Tibial nerve (tissue), 4 donors: ENCODE measurements at regions not wholly inside any gene's neighbourhood (a gene's known extent, or its start where the extent isn't known, plus 50 kb on each side); places are given as distances from the start of the nearest gene placed in this dataset.

Experiments used
- DNase-seq, 2 donors: peaks; one replicate each; pipeline ENCODE4 v3.0.0-alpha.2; 2019; ENCODE audit warnings: low spot score in 2 of 2
- H3K27ac ChIP-seq, 4 donors: fragments of 200-600 bp; sonication (generic) in 3 of 4; one replicate each; pipeline ENCODE4 v1.5.1; 2017 to 2019; ENCODE audit warnings: mild to moderate bottlenecking in 1 of 4
- H3K27me3 ChIP-seq, 2 donors: fragments of 200-600 bp; sonication (generic) in 1 of 2; one replicate each; pipeline versions ENCODE4 v1.5.1 to v1.6.0; 2017 to 2019
- H3K36me3 ChIP-seq, 3 donors: fragments of 200-600 bp; sonication (generic); one replicate each; pipeline ENCODE4 v1.5.1; 2018 to 2019
- H3K4me1 ChIP-seq, 4 donors: fragments of 200-600 bp; sonication (generic) in 3 of 4; one replicate each; pipeline ENCODE4 v1.5.1; 2017 to 2019
- H3K4me3 ChIP-seq, 4 donors: fragments of 200-600 bp; sonication (generic) in 3 of 4; one replicate each; pipeline ENCODE4 v1.5.1; 2017 to 2019; ENCODE audit warnings: mild to moderate bottlenecking in 1 of 4, moderate library complexity in 1 of 4
- H3K9me3 ChIP-seq, 4 donors: fragments of 200-600 bp; sonication (generic) in 3 of 4; one replicate each; pipeline ENCODE4 v1.5.1; 2017 to 2019
- CTCF ChIP-seq, 5 experiments: fragments of 200-600 bp in 3 of 5; fragments of 450-650 bp in 2 of 5; sonication (generic) in 3 of 5; IDR thresholded peaks; one replicate each; pipeline ENCODE4 v1.5.1; 2016 to 2019; ENCODE audit warnings: antibody characterized with exemption in 5 of 5, mild to moderate bottlenecking in 3 of 5, moderate library complexity in 2 of 5
- EP300 ChIP-seq, 2 donors: sonication (generic); formaldehyde crosslinking; IDR thresholded peaks; one replicate each; pipeline ENCODE4 v1.6.1; 2017; ENCODE audit warnings: antibody characterized with exemption in 2 of 2, mild to moderate bottlenecking in 1 of 2
- POLR2A ChIP-seq, 2 donors: fragments of 450-650 bp; IDR thresholded peaks; one replicate each; pipeline ENCODE4 v1.6.1; 2017; ENCODE audit warnings: antibody characterized with exemption in 2 of 2, mild to moderate bottlenecking in 2 of 2, moderate library complexity in 2 of 2
- WGBS, 2 donors: methylation state at CpG; one replicate each; pipeline ENCODE4 v1.1.5; 2018; 5-methylcytosine and 5-hydroxymethylcytosine counted together

GRCh38 chr4:181821039-181822004 lies 421.9 kb upstream of the TENM3 start:
- H3K36me3 ChIP-seq, result no peaks in the 10 kb centered on the region
- DNase-seq, result no peak
- TF ChIP-seq POLR2A (IDR thresholded peaks at IDR 0.05) (no peak), CTCF (IDR thresholded peaks at IDR 0.05) (no peak), EP300 (IDR thresholded peaks at IDR 0.05) (no peak)
- peaks cover 0 to 29% (median 0%) of the 10 kb centered on the region in 4 donors for H3K4me1 ChIP-seq
- H3K9me3 ChIP-seq, result no peaks in the 10 kb centered on the region
- no peaks in the 10 kb centered on the region for H3K27me3 ChIP-seq
- peak overlapping the region in 1 of 4 donors; percentile 26 for H3K4me3 ChIP-seq
- WGBS, 2 donors, result 41 to 45% methylated on average over 11 of the region's 11 CpGs
- H3K27ac ChIP-seq, result peak overlapping the region; percentile 42 to 80 (median 72)

- Histone ChIP-seq H3K27ac (peak overlapping the region in 3 of 4 donors; percentile 55 to 80 (median 75)), H3K36me3 (no peaks in the 10 kb centered on the region), H3K9me3 (no peaks in the 10 kb centered on the region), H3K4me3 (no peak overlapping the region), H3K4me1 (peaks cover 0 to 29% (median 0%) of the 10 kb centered on the region in 4 donors), H3K27me3 (no peaks in the 10 kb centered on the region)
- TF ChIP-seq EP300 (IDR thresholded peaks at IDR 0.05), result no peak
- no peak for TF ChIP-seq POLR2A (IDR thresholded peaks at IDR 0.05)
- TF ChIP-seq CTCF (IDR thresholded peaks at IDR 0.05), result no peak
- DNase-seq, result no peak
Measured at GRCh38 chr4:181822005-181822375, 421.2 kb upstream of the TENM3 start.

- Histone ChIP-seq H3K27me3 (no peaks in the 10 kb centered on the region), H3K36me3 (no peaks in the 10 kb centered on the region), H3K9me3 (no peaks in the 10 kb centered on the region), H3K27ac (no peak overlapping the region), H3K4me3 (no peak overlapping the region), H3K4me1 (peaks cover 0 to 29% (median 0%) of the 10 kb centered on the region in 4 donors)
- no peak for TF ChIP-seq EP300 (IDR thresholded peaks at IDR 0.05)
- no peak for TF ChIP-seq POLR2A (IDR thresholded peaks at IDR 0.05)
- TF ChIP-seq CTCF (IDR thresholded peaks at IDR 0.05), result no peak
- WGBS, 2 donors, result 15 to 29% methylated on average over 1 of the region's 1 CpG
- DNase-seq, result no peak
Measured at GRCh38 chr4:181823183-181823582, 420.0 kb upstream of the TENM3 start.

- H3K27ac ChIP-seq, result no peak overlapping the region
- H3K9me3 ChIP-seq, result no peaks in the 10 kb centered on the region
- H3K4me1 ChIP-seq, result peaks cover 0 to 29% (median 0%) of the 10 kb centered on the region in 4 donors
- DNase-seq, result no peak
- H3K36me3 ChIP-seq, result no peaks in the 10 kb centered on the region
- H3K4me3 ChIP-seq, result no peak overlapping the region
- WGBS, 2 donors, result 85 to 90% methylated on average over 3 of the region's 3 CpGs
- no peaks in the 10 kb centered on the region for H3K27me3 ChIP-seq
- TF ChIP-seq EP300 (IDR thresholded peaks at IDR 0.05) (no peak), POLR2A (IDR thresholded peaks at IDR 0.05) (no peak), CTCF (IDR thresholded peaks at IDR 0.05) (no peak)
Measured at GRCh38 chr4:181823645-181824044, 419.6 kb upstream of the TENM3 start.

- TF ChIP-seq POLR2A (IDR thresholded peaks at IDR 0.05) (no peak), EP300 (IDR thresholded peaks at IDR 0.05) (no peak), CTCF (IDR thresholded peaks at IDR 0.05) (no peak)
- Histone ChIP-seq H3K27ac (no peak overlapping the region), H3K4me1 (peaks cover 0 to 25% (median 0%) of the 10 kb centered on the region in 4 donors), H3K9me3 (no peaks in the 10 kb centered on the region), H3K4me3 (no peak overlapping the region), H3K36me3 (no peaks in the 10 kb centered on the region), H3K27me3 (no peaks in the 10 kb centered on the region)
- WGBS, 2 donors, result 93% methylated on average over 2 of the region's 2 CpGs
- DNase-seq, result no peak
Measured at GRCh38 chr4:181825564-181825963, 417.6 kb upstream of the TENM3 start.
